ENCODE measurements at regions not wholly inside any gene's neighbourhood (a gene's known extent, or its start where the extent isn't known, plus 50 kb on each side); places are given as distances from the start of the nearest gene placed in this dataset.

DNA sequence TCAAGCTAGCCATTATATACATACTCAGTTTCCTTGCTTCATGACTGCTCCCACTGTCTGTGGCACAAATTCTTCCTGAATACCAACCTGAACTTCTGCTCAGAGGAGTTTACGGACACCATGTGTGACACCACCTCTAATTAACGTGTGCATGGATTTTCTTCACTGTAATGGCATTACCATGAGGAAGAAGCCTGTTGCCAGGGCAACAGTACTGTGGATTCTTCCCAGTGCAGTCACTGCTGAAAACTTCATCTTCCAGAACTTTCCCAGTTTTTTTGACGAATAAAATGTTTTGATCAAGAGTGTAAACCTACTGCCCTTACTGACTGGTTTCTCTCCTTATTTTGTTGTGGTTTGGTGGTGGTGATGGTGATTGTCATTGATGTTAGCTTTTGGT, 444.3 kb upstream of the NRSN1 start:
- Histone ChIP-seq H3K9ac (ENCODE audit: insufficient read depth, low read depth, low read length) (no peak overlapping the region), H4K20me1 (ENCODE audit: insufficient read depth, low read length) (no peaks in the 10 kb centered on the region), H3K4me2 (ENCODE audit: low read depth, low read length) (no peak overlapping the region), H2AFZ (ENCODE audit: low read length) (no peak overlapping the region), H3K27me3 (ENCODE audit: control insufficient read depth in 1 of 2, insufficient read depth in 2 of 2, low read length in 2 of 2) (no peaks in the 10 kb centered on the region), H3K4me3 (replicated peaks in 1 of 3; ENCODE audit: insufficient read depth in 1 of 3, low read depth in 2 of 3, low read length in 3 of 3) (no peak overlapping the region), H3K27ac (ENCODE audit: extremely low read length, insufficient read depth, low read length) (no peak overlapping the region), H3K36me3 (replicated peaks in 1 of 2; ENCODE audit: control insufficient read depth in 1 of 2, insufficient read depth in 2 of 2, low read length in 2 of 2) (no peaks in the 10 kb centered on the region), H3K9me3 (ENCODE audit: low read length) (no peaks in the 10 kb centered on the region), H3K4me1 (ENCODE audit: insufficient read depth, low read length) (no peaks in the 10 kb centered on the region), H3K79me2 (ENCODE audit: insufficient read depth, low read length) (no peaks in the 10 kb centered on the region)
- ChIA-PET POLR2A (no interaction called here), CTCF (ENCODE audit: low intra/inter-chr PET ratio, low total read pairs) (no interaction called here)
- DNase-seq (ENCODE audit: low spot score) (no peak), FAIRE-seq (no peak), ATAC-seq (no peak)
- WGBS (ENCODE audit: low lambda C conversion rate), result 0% methylated on average over 3 of the region's 3 CpGs
- TF ChIP-seq HMGXB3 (CRISPR knock-in tag; IDR thresholded peaks at IDR 0.05; ENCODE audit: borderline replicate concordance) (no peak), ARHGAP35 (CRISPR knock-in tag; IDR thresholded peaks at IDR 0.05; ENCODE audit: borderline replicate concordance) (no peak), ZNF670 (CRISPR knock-in tag; IDR thresholded peaks at IDR 0.05; ENCODE audit: borderline replicate concordance) (no peak), ZNF33A (CRISPR knock-in tag; IDR thresholded peaks at IDR 0.05; ENCODE audit: borderline replicate concordance) (no peak), ZFY (CRISPR knock-in tag; IDR thresholded peaks at IDR 0.05) (no peak), TEAD3 (CRISPR knock-in tag; optimal IDR thresholded peaks at IDR 0.05; ENCODE audit: borderline replicate concordance) (no peak), TRIM24 (CRISPR knock-in tag; IDR thresholded peaks at IDR 0.05) (no peak), NAIF1 (CRISPR knock-in tag; IDR thresholded peaks at IDR 0.05; ENCODE audit: borderline replicate concordance) (no peak), NCOA2 (CRISPR knock-in tag; IDR thresholded peaks at IDR 0.05) (no peak), ZNF570 (CRISPR knock-in tag; IDR thresholded peaks at IDR 0.05; ENCODE audit: borderline replicate concordance) (no peak), ATAD3A (CRISPR knock-in tag; IDR thresholded peaks at IDR 0.05) (no peak), ZC3H4 (CRISPR knock-in tag; IDR thresholded peaks at IDR 0.05; ENCODE audit: borderline replicate concordance) (no peak), ZNF292 (CRISPR knock-in tag; IDR thresholded peaks at IDR 0.05; ENCODE audit: borderline replicate concordance, low read depth) (no peak), GTF3A (CRISPR knock-in tag; conservative IDR thresholded peaks at IDR 0.05) (no peak), SIX1 (CRISPR knock-in tag; IDR thresholded peaks at IDR 0.05; ENCODE audit: borderline replicate concordance) (no peak), ZNF430 (CRISPR knock-in tag; IDR thresholded peaks at IDR 0.05) (no peak), ZNF235 (CRISPR knock-in tag; IDR thresholded peaks at IDR 0.05; ENCODE audit: borderline replicate concordance) (no peak)
- TF ChIP-seq, protein P1, sequence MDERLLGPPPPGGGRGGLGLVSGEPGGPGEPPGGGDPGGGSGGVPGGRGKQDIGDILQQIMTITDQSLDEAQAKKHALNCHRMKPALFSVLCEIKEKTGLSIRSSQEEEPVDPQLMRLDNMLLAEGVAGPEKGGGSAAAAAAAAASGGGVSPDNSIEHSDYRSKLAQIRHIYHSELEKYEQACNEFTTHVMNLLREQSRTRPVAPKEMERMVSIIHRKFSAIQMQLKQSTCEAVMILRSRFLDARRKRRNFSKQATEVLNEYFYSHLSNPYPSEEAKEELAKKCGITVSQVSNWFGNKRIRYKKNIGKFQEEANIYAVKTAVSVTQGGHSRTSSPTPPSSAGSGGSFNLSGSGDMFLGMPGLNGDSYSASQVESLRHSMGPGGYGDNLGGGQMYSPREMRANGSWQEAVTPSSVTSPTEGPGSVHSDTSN (CRISPR knock-in tag; IDR thresholded peaks at IDR 0.05), result no peak
- in situ Hi-C loops (cut with HindIII; ENCODE audit: extremely low pct_ligation_motif_present, low pct_unique_long_range_greater_than_20kb) (no loop called here), intact Hi-C loops (cut with micrococcal nuclease; ENCODE audit: unreplicated experiment) (no loop called here)
- BruUV-seq (replicated peaks), result no TSS peak

All from HepG2 (cell line).